CD14-positive monocyte (primary cell): ENCODE measurements at regions not wholly inside any gene's neighbourhood (a gene's known extent, or its start where the extent isn't known, plus 50 kb on each side); places are given as distances from the start of the nearest gene placed in this dataset.

ENCODE experiments used
- DNase-seq, 3 donors: peaks; one replicate each; pipeline ENCODE4 v3.0.0-alpha.2; 2011 to 2022
- H2AFZ ChIP-seq: 2 replicates; pipeline ENCODE4 v1.6.0; 2012; ENCODE audit warnings: mild to moderate bottlenecking, low read depth, low read length, inconsistent platforms; ENCODE audit not compliant: insufficient read depth, poor library complexity, severe bottlenecking
- H3K27ac ChIP-seq, 2 donors: 1 replicate in 1 of 2; 2 replicates in 1 of 2; pipeline ENCODE4 v1.5.1; 2012 to 2013; ENCODE audit warnings: low read length in 2 of 2, control low read depth in 1 of 2, inconsistent platforms in 1 of 2, low read depth in 1 of 2, mild to moderate bottlenecking in 1 of 2
- H3K27me3 ChIP-seq, 2 donors: one replicate each; pipeline versions ENCODE4 v1.6.0 to v1.6.1; 2011 to 2013; ENCODE audit warnings: low read length in 2 of 2; ENCODE audit not compliant: control insufficient read depth in 2 of 2, insufficient read depth in 2 of 2
- H3K36me3 ChIP-seq, 2 donors: replicated peaks in 1 of 2; 1 replicate in 1 of 2; 2 replicates in 1 of 2; pipeline versions ENCODE4 v1.5.1 to v1.6.1; 2012 to 2013; ENCODE audit warnings: low read length in 2 of 2, control low read depth in 1 of 2, inconsistent platforms in 1 of 2, mild to moderate bottlenecking in 1 of 2; ENCODE audit not compliant: insufficient read depth in 2 of 2, control insufficient read depth in 1 of 2
- H3K4me1 ChIP-seq, 2 donors: 1 replicate in 1 of 2; 2 replicates in 1 of 2; pipeline versions ENCODE4 v1.5.1 to v1.6.1; 2012 to 2013; ENCODE audit warnings: low read length in 2 of 2, control low read depth in 1 of 2, inconsistent platforms in 1 of 2, mild to moderate bottlenecking in 1 of 2, moderate library complexity in 1 of 2; ENCODE audit not compliant: insufficient read depth in 2 of 2, control insufficient read depth in 1 of 2
- H3K4me2 ChIP-seq: replicated peaks from 2 replicates; pipeline ENCODE3; 2012; ENCODE audit warnings: low read length, moderate library complexity, mild to moderate bottlenecking; ENCODE audit not compliant: poor library complexity, severe bottlenecking; ENCODE audit errors: extremely low read depth
- H3K4me3 ChIP-seq, 3 experiments: fragments of 200-600 bp in 1 of 3; sonication (generic) in 1 of 3; replicated peaks in 1 of 3; 1 replicate in 2 of 3; 2 replicates in 1 of 3; pipeline ENCODE4 v1.5.1; 2011 to 2013; ENCODE audit warnings: low read length in 3 of 3, mild to moderate bottlenecking in 3 of 3, control low read depth in 2 of 3, low read depth in 2 of 3, inconsistent platforms in 1 of 3, moderate library complexity in 1 of 3
- H3K79me2 ChIP-seq: 2 replicates; pipeline ENCODE4 v1.6.0; 2012; ENCODE audit warnings: mild to moderate bottlenecking, control low read depth, inconsistent platforms, low read length, moderate library complexity; ENCODE audit not compliant: insufficient read depth
- H3K9ac ChIP-seq: 2 replicates; pipeline ENCODE4 v1.6.0; 2017; ENCODE audit warnings: low read length, mild to moderate bottlenecking; ENCODE audit not compliant: insufficient read depth, poor library complexity, severe bottlenecking
- H3K9me3 ChIP-seq, 2 donors: replicated peaks in 1 of 2; 1 replicate in 1 of 2; 2 replicates in 1 of 2; pipeline versions ENCODE4 v1.5.1 to v1.6.1; 2012 to 2013; ENCODE audit warnings: low read length in 2 of 2, control low read depth in 1 of 2; ENCODE audit not compliant: control insufficient read depth in 1 of 2, insufficient read depth in 1 of 2
- H4K20me1 ChIP-seq: 2 replicates; pipeline ENCODE4 v1.6.0; 2012; ENCODE audit warnings: mild to moderate bottlenecking, low read length, control low read depth, moderate library complexity; ENCODE audit not compliant: insufficient read depth
- H3K27ac Mint-ChIP-seq, 7 donors: one replicate each; pipeline ENCODE4 v1.8.0; 2020; ENCODE audit warnings: mild to moderate bottlenecking in 7 of 7, mixed read lengths in 7 of 7, moderate library complexity in 6 of 7, inconsistent platforms in 2 of 7
- H3K27me3 Mint-ChIP-seq, 3 donors: one replicate each; pipeline ENCODE4 v1.8.0; 2021 to 2022; ENCODE audit warnings: low read depth in 3 of 3, mild to moderate bottlenecking in 3 of 3, mixed read lengths in 3 of 3, moderate library complexity in 3 of 3, inconsistent platforms in 1 of 3
- H3K36me3 Mint-ChIP-seq, 2 donors: one replicate each; pipeline ENCODE4 v1.8.0; 2020; ENCODE audit warnings: mixed read lengths in 2 of 2, inconsistent platforms in 1 of 2, mild to moderate bottlenecking in 1 of 2
- H3K4me1 Mint-ChIP-seq: one replicate; pipeline ENCODE4 v1.8.0; 2020; ENCODE audit warnings: mild to moderate bottlenecking, mixed read lengths
- H3K4me3 Mint-ChIP-seq, 2 donors: one replicate each; pipeline ENCODE4 v1.8.0; 2020; ENCODE audit warnings: mild to moderate bottlenecking in 2 of 2, mixed read lengths in 2 of 2, moderate library complexity in 1 of 2
- H3K9me3 Mint-ChIP-seq, 7 donors: one replicate each; pipeline ENCODE4 v1.8.0; 2020 to 2022; ENCODE audit warnings: mixed read lengths in 7 of 7, mild to moderate bottlenecking in 6 of 7, moderate library complexity in 6 of 7, inconsistent platforms in 2 of 7
- CTCF ChIP-seq: fragments of 200-600 bp; IDR thresholded peaks from one replicate; pipeline ENCODE4 v1.8.0; 2022; ENCODE audit warnings: antibody characterized with exemption, mild to moderate bottlenecking
- WGBS: methylation state at CpG from one replicate; pipeline ENCODE4 v1.1.5; 2013; ENCODE audit warnings: missing lambda C conversion rate; ENCODE audit not compliant: insufficient coverage; 5-methylcytosine and 5-hydroxymethylcytosine counted together
- intact Hi-C, 2 donors: fragments of 100-400 bp; cut with micrococcal nuclease; formaldehyde crosslinking; loops; one replicate each; pipeline versions ENCODE4 v1.15.0 to v1.15.1; 2023

- Histone ChIP-seq H2AFZ (no peak overlapping the region), H3K9ac (no peak overlapping the region), H3K4me1 (no peaks in the 10 kb centered on the region), H3K27ac (no peak overlapping the region), H3K4me3 (no peak overlapping the region), H3K27me3 (no peaks in the 10 kb centered on the region), H4K20me1 (no peaks in the 10 kb centered on the region), H3K9me3 (peaks cover 0 to 2% of the 10 kb centered on the region in 2 donors), H3K79me2 (no peaks in the 10 kb centered on the region), H3K36me3 (no peaks in the 10 kb centered on the region), H3K4me2 (no peak overlapping the region)
- WGBS = 92% methylated on average over 3 of the region's 3 CpGs
- DNase-seq = no peak
- Mint-ChIP-seq H3K27ac (no peak overlapping the region), H3K9me3 (peaks cover 0 to 3% (median under 1%) of the 10 kb centered on the region in 7 donors), H3K4me3 (no peak overlapping the region), H3K27me3 (peaks cover 0 to 6% (median 4%) of the 10 kb centered on the region in 3 donors), H3K4me1 (no peaks in the 10 kb centered on the region), H3K36me3 (no peaks in the 10 kb centered on the region)
- no peak for TF ChIP-seq CTCF
- intact Hi-C loops = no loop called here
Measured at GRCh38 chr5:172568308-172568910, 72.7 kb upstream of the NEURL1B start.

- no peaks in the 10 kb centered on the region for H4K20me1 ChIP-seq
- intact Hi-C loops = no loop called here
- no peak overlapping the region for H2AFZ ChIP-seq
- Mint-ChIP-seq H3K4me3 (no peak overlapping the region), H3K9me3 (peaks cover 0 to 2% (median 0%) of the 10 kb centered on the region in 7 donors), H3K27ac (no peak overlapping the region), H3K4me1 (no peaks in the 10 kb centered on the region), H3K27me3 (peaks cover 0 to 6% (median 4%) of the 10 kb centered on the region in 3 donors), H3K36me3 (no peaks in the 10 kb centered on the region)
- no peak overlapping the region for H3K9ac ChIP-seq
- H3K4me2 ChIP-seq = no peak overlapping the region
- H3K9me3 ChIP-seq = no peaks in the 10 kb centered on the region
- no peak overlapping the region for H3K4me3 ChIP-seq
- no peaks in the 10 kb centered on the region for H3K79me2 ChIP-seq
- no peaks in the 10 kb centered on the region for H3K27me3 ChIP-seq
- H3K36me3 ChIP-seq = no peaks in the 10 kb centered on the region
- H3K4me1 ChIP-seq = no peaks in the 10 kb centered on the region
- no peak overlapping the region for H3K27ac ChIP-seq
- WGBS = 100% methylated on average over 5 of the region's 6 CpGs
- no peak for DNase-seq
- no peak for TF ChIP-seq CTCF
Measured at GRCh38 chr5:172567843-172568242, 73.2 kb upstream of the NEURL1B start.
